ENCODE measurements at regions not wholly inside any gene's neighbourhood (a gene's known extent, or its start where the extent isn't known, plus 50 kb on each side); places are given as distances from the start of the nearest gene placed in this dataset.

DNA sequence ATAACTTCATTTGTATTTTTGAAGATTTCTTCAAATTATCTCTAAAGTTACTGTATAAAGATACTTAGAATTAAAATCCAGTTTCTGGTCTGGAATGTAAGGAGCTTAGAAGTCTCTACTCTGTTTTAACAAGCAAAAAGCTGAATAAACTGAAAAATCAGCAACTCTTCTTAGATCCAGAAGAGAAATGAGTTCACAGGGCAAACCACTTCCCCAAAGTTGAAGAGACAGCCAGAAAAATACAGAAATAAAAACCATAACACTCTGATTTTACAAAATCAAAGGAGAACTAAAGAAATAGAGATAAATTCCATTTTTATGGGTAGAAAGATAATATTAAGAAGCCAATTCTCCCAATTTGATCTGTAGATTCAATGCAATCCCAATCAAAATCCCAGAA is 1166.8 kb downstream of the ADGRL3 start:
- TF ChIP-seq EZH2 (IDR thresholded peaks at IDR 0.05; ENCODE audit: borderline replicate concordance, low read length): no peak
- TF ChIP-seq, protein P1, sequence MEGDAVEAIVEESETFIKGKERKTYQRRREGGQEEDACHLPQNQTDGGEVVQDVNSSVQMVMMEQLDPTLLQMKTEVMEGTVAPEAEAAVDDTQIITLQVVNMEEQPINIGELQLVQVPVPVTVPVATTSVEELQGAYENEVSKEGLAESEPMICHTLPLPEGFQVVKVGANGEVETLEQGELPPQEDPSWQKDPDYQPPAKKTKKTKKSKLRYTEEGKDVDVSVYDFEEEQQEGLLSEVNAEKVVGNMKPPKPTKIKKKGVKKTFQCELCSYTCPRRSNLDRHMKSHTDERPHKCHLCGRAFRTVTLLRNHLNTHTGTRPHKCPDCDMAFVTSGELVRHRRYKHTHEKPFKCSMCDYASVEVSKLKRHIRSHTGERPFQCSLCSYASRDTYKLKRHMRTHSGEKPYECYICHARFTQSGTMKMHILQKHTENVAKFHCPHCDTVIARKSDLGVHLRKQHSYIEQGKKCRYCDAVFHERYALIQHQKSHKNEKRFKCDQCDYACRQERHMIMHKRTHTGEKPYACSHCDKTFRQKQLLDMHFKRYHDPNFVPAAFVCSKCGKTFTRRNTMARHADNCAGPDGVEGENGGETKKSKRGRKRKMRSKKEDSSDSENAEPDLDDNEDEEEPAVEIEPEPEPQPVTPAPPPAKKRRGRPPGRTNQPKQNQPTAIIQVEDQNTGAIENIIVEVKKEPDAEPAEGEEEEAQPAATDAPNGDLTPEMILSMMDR (conservative IDR thresholded peaks at IDR 0.05 in 1 of 2, IDR thresholded peaks at IDR 0.05 in 1 of 2; ENCODE audit: extremely low read depth in 1 of 2, insufficient read depth in 1 of 2, low read depth in 1 of 2, low read length in 2 of 2): no peak
